NCI-H2227 (cell line): ENCODE measurements at regions not wholly inside any gene's neighbourhood (a gene's known extent, or its start where the extent isn't known, plus 50 kb on each side); places are given as distances from the start of the nearest gene placed in this dataset.
"Not testable (repeated sequence)": the region's sequence is repeated elsewhere in the genome, so short reads cannot be mapped to it uniquely, and the experiment has no call there.

Experiments used
- DNase-seq: peaks from one replicate; lab custom pipeline; 2025; ENCODE audit not compliant: unreplicated experiment; lab: John Stamatoyannopoulos, UW

GRCh38 chr2:200172521-200172920 lies 134.0 kb upstream of the SPATS2L start:
- no peak for DNase-seq

DNA sequence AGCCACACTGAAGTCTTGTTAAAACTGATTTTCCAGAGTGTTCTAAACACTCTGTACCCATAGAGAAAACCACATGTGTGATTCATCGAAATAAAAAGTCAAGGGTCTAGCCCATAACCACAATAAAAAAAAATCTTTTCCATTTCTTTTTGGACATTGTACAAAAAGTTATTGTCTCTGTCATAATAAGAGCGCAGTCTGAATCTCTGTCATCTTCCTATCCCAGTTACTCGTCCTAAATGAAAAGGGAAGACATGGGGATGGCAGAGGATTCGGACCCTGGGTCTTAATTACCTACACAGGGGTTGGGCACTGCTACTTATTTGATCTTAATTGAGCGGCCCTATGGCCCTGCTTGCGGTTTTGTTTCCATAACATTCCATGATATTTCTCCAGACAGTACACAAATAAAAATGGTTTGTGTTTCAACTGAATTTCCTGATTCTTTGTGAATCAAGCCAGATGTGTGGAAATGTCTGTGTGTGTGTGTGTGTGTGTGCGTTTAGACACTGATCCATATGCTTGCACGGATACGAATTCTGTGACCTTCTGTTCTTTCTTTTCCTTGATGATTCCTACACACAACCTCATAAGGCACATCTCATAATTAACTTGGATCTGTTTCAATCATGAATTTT lies 133.4 kb upstream of the SPATS2L start:
- no peak for DNase-seq

DNA sequence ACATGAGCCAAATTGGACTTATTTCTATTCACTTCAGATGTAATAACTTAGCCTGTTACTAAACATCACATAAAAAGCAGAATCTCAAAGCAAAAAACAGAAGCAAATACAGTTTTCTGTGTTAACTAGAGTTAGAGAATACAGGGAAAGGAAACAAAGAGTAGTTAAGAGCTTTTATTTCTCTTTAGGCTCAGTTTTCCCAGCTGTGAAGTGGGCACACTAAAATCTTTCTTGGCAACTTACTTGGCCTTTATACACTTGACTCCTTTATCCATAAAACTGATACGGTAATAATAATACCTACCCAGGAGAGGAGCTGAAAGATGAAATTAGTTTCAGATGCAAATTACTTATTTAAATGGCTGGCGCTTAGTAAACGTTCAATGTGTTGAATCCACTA lies 132.8 kb upstream of the SPATS2L start:
- DNase-seq: no peak

- no peak for DNase-seq
Observed at GRCh38 chr2:200174433-200175216, 131.9 kb upstream of the SPATS2L start.

GRCh38 chr2:200177971-200178911 lies 128.3 kb upstream of the SPATS2L start:
- DNase-seq: no peak

GRCh38 chr2:200179151-200179550 lies 127.3 kb upstream of the SPATS2L start:
- no peak for DNase-seq

- no peak for DNase-seq
Observed at GRCh38 chr2:200180943-200181342, 125.5 kb upstream of the SPATS2L start.

GRCh38 chr2:200181755-200182154 lies 124.7 kb upstream of the SPATS2L start:
- DNase-seq: no peak

- DNase-seq: no peak
Observed at GRCh38 chr2:200184748-200185627, 121.5 kb upstream of the SPATS2L start.

GRCh38 chr2:200185628-200186000 lies 120.9 kb upstream of the SPATS2L start:
- peak; percentile 41 for DNase-seq

DNA sequence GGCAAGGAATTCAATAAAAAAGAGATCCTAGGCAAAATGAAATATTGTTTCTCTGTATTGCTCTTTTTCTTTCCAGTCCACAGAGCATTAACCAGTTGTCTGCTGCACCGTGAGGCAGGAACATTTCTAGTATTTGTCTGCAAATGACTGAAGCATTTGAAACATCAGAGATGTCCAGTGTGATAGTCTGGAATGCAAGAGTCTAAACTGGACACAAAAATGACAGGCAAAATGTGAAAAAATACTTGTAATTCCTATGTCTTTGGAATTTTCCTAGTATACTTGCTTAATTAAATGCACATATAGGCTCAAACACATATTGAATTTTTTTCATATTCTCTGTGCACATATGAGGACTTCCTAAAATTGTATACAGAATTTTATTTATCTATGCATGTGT lies 120.5 kb upstream of the SPATS2L start:
- DNase-seq: no peak

DNA sequence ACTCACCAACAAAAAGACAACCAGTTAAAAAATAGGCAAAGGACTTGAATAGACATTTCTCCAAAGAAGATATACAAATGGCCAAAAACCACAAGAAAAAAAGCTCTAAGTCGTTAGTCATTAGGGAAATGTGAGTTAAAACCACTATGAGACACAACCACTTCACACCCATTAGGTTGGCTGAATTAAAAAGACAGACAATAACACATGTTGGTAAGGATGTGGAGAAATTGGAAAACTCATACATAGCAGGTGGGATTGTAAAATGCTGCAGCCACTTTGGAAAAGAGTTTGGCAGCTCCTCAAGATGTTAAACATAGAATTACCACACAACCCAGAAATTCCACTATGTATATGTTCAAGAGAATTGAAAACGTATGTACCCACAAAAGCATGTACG lies 117.6 kb upstream of the SPATS2L start:
- no peak for DNase-seq

DNA sequence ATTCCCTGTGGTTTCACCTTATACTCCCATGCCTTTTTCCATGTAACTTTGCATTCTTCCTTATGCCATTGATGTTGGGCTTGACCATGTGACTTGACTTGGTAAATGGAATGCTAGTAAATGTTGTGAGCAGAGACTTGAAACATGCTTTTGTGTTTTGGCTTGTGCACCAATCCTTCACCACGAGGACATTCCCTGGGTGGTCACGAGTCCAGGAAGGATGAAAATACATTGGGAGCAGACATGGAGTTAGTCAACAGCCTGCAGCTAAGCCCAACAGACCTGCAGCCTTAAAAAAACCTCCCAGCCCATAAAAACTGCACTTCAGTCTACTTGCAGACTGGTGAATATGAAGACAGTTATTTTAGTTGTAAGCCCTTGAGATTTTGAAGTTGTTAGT lies 116.5 kb upstream of the SPATS2L start:
- DNase-seq: no peak

- no peak for DNase-seq
Observed at GRCh38 chr2:200193331-200193730, 113.2 kb upstream of the SPATS2L start.

DNA sequence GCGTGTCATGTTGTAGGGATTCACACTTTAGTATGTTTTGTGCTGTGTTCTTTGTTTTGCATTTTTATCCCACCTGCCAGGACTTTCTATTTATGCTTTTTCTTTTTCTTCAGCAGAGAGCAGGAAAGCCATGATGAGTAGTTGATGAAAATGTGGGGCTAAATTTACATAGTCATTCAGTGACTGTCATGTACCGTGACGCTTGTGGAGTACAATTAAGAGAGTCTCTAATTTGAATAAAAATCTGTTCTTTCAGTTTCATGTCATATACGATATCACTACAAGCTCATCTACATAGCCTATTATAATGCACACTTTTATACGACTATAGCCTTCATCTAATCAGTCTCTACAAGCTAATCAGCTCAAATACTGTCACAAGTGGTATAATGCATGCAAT lies 112.7 kb upstream of the SPATS2L start:
- no peak for DNase-seq

- DNase-seq: no peak
Observed at GRCh38 chr2:200194746-200195145, 111.7 kb upstream of the SPATS2L start.

DNA sequence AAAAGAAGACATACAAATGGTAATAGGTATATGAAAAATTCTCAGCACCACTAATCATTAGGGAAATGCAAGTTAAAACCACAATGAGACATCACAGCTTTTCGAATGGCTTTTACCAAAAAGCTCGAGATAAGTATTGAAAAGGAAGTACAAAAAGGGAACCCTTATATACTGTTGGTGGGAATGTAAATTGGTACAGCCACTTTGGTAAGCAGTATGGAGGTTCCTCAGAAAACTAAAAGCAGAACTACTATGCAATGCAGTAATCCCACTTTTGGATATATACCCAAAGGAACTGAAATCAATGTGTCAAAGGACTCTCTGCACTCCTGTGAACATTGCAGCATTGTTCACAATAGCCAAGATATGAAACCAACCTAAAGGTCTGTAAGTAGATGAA lies 107.5 kb upstream of the SPATS2L start:
- no peak for DNase-seq

- no peak for DNase-seq
Observed at GRCh38 chr2:200199576-200200263, 106.8 kb upstream of the SPATS2L start.

GRCh38 chr2:200201839-200202238 lies 104.7 kb upstream of the SPATS2L start:
- DNase-seq: not testable (repeated sequence)

DNA sequence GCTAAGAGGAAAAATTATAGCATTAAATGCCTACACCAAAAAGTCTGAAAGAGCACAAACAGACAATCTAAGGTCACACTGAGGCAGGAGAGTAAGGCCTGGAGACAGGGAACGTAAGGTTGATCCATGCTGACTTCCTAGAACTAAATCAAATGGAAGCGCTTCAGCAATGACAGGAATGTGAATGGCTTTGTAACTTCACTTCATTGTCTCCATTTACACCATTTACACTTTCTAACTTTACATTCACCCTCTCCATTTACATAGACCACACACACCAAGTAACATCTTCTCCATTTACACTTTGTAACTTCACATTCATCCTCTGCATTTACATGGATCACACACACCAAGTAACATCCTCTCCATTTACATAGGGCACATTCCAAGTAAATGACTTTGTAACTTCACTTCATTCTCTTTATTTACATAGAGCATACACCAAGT lies 103.1 kb upstream of the SPATS2L start:
- DNase-seq: no peak
